ENCODE measurements at regions not wholly inside any gene's neighbourhood (a gene's known extent, or its start where the extent isn't known, plus 50 kb on each side); places are given as distances from the start of the nearest gene placed in this dataset.
"Not testable (repeated sequence)": the region's sequence is repeated elsewhere in the genome, so short reads cannot be mapped to it uniquely, and the experiment has no call there.

GRCh38 chr18:78431606-78432005 is 548.0 kb upstream of the SALL3 start:
- Histone ChIP-seq H3K4me3 (no peak overlapping the region), H3K36me3 (replicated peaks) (no peaks in the 10 kb centered on the region), H3K27me3 (ENCODE audit: low read depth) (no peaks in the 10 kb centered on the region), H3K9me3 (no peaks in the 10 kb centered on the region), H3K4me1 (no peaks in the 10 kb centered on the region)
- in situ Hi-C loops (cut with MboI; ENCODE audit: low sequenced_read_pairs): no loop called here
- no peak for DNase-seq (ENCODE audit: low spot score in 2 of 2)

GRCh38 chr18:78433562-78433961 is 546.1 kb upstream of the SALL3 start:
- Histone ChIP-seq H3K4me3 (no peak overlapping the region), H3K36me3 (replicated peaks) (no peaks in the 10 kb centered on the region), H3K27me3 (ENCODE audit: low read depth) (no peaks in the 10 kb centered on the region), H3K9me3 (no peaks in the 10 kb centered on the region), H3K4me1 (no peaks in the 10 kb centered on the region)
- no peak for DNase-seq (ENCODE audit: low spot score in 2 of 2)
- in situ Hi-C loops (cut with MboI; ENCODE audit: low sequenced_read_pairs): no loop called here

GRCh38 chr18:78436110-78436509 is 543.5 kb upstream of the SALL3 start:
- Histone ChIP-seq H3K27me3 (ENCODE audit: low read depth) (no peaks in the 10 kb centered on the region), H3K4me3 (no peak overlapping the region), H3K36me3 (replicated peaks) (no peaks in the 10 kb centered on the region), H3K4me1 (no peaks in the 10 kb centered on the region), H3K9me3 (no peaks in the 10 kb centered on the region)
- DNase-seq (ENCODE audit: low spot score in 2 of 2): no peak
- in situ Hi-C loops (cut with MboI; ENCODE audit: low sequenced_read_pairs): no loop called here

GRCh38 chr18:78438235-78438634 is 541.4 kb upstream of the SALL3 start:
- H3K36me3 ChIP-seq (replicated peaks); H3K4me1 ChIP-seq; H3K4me3 ChIP-seq; in situ Hi-C loops (cut with MboI; ENCODE audit: low sequenced_read_pairs); DNase-seq (ENCODE audit: low spot score in 2 of 2); H3K9me3 ChIP-seq; H3K27me3 ChIP-seq (ENCODE audit: low read depth): not testable (repeated sequence)

- Histone ChIP-seq H3K36me3 (replicated peaks) (no peaks in the 10 kb centered on the region), H3K4me3 (no peak overlapping the region), H3K4me1 (no peaks in the 10 kb centered on the region), H3K9me3 (no peaks in the 10 kb centered on the region), H3K27me3 (ENCODE audit: low read depth) (no peaks in the 10 kb centered on the region)
- DNase-seq (ENCODE audit: low spot score in 2 of 2): no peak
- in situ Hi-C loops (cut with MboI; ENCODE audit: low sequenced_read_pairs): no loop called here
These were observed 533.7 kb upstream of the SALL3 start for GRCh38 chr18:78445880-78446279.

GRCh38 chr18:78447211-78447610 is 532.4 kb upstream of the SALL3 start:
- H3K4me3 ChIP-seq: no peak overlapping the region
- no peak for DNase-seq (ENCODE audit: low spot score in 2 of 2)
- no peaks in the 10 kb centered on the region for H3K9me3 ChIP-seq
- no peaks in the 10 kb centered on the region for H3K36me3 ChIP-seq (replicated peaks)
- H3K27me3 ChIP-seq (ENCODE audit: low read depth): no peaks in the 10 kb centered on the region; the same call in 1 of the 2 replicates
- in situ Hi-C loops (cut with MboI; ENCODE audit: low sequenced_read_pairs): no loop called here
- H3K4me1 ChIP-seq: no peaks in the 10 kb centered on the region

- Histone ChIP-seq H3K27me3 (ENCODE audit: low read depth) (no peaks in the 10 kb centered on the region; the same call in 1 of the 2 replicates), H3K4me3 (no peak overlapping the region), H3K9me3 (no peaks in the 10 kb centered on the region), H3K36me3 (replicated peaks) (no peaks in the 10 kb centered on the region), H3K4me1 (no peaks in the 10 kb centered on the region)
- in situ Hi-C loops (cut with MboI; ENCODE audit: low sequenced_read_pairs): no loop called here
- DNase-seq (ENCODE audit: low spot score in 2 of 2): peak; percentile 7 to 47
These were observed 531.5 kb upstream of the SALL3 start for GRCh38 chr18:78448106-78448505.

GRCh38 chr18:78448591-78448990 is 531.0 kb upstream of the SALL3 start:
- no peaks in the 10 kb centered on the region; the same call in 1 of the 2 replicates for H3K27me3 ChIP-seq (ENCODE audit: low read depth)
- no peaks in the 10 kb centered on the region for H3K36me3 ChIP-seq (replicated peaks)
- H3K4me1 ChIP-seq: no peaks in the 10 kb centered on the region
- DNase-seq (ENCODE audit: low spot score in 2 of 2): no peak
- in situ Hi-C loops (cut with MboI; ENCODE audit: low sequenced_read_pairs): no loop called here
- no peak overlapping the region for H3K4me3 ChIP-seq
- H3K9me3 ChIP-seq: no peaks in the 10 kb centered on the region

GRCh38 chr18:78454221-78454620 is 525.4 kb upstream of the SALL3 start:
- no peaks in the 10 kb centered on the region for H3K9me3 ChIP-seq
- no peak for DNase-seq (ENCODE audit: low spot score in 2 of 2)
- no peaks in the 10 kb centered on the region; the same call in 1 of the 2 replicates for H3K27me3 ChIP-seq (ENCODE audit: low read depth)
- no peak overlapping the region for H3K4me3 ChIP-seq
- in situ Hi-C loops (cut with MboI; ENCODE audit: low sequenced_read_pairs): no loop called here
- H3K4me1 ChIP-seq: no peaks in the 10 kb centered on the region
- no peaks in the 10 kb centered on the region for H3K36me3 ChIP-seq (replicated peaks)

- Histone ChIP-seq H3K4me1 (no peaks in the 10 kb centered on the region), H3K4me3 (no peak overlapping the region), H3K27me3 (ENCODE audit: low read depth) (no peaks in the 10 kb centered on the region; the same call in 1 of the 2 replicates), H3K9me3 (no peaks in the 10 kb centered on the region), H3K36me3 (replicated peaks) (no peaks in the 10 kb centered on the region)
- in situ Hi-C loops (cut with MboI; ENCODE audit: low sequenced_read_pairs): no loop called here
- no peak for DNase-seq (ENCODE audit: low spot score in 2 of 2)
These were observed 524.2 kb upstream of the SALL3 start for GRCh38 chr18:78455386-78455785.

GRCh38 chr18:78457011-78457410 is 522.6 kb upstream of the SALL3 start:
- DNase-seq (ENCODE audit: low spot score in 2 of 2): no peak
- H3K27me3 ChIP-seq (ENCODE audit: low read depth): no peaks in the 10 kb centered on the region; the same call in 1 of the 2 replicates
- no peaks in the 10 kb centered on the region for H3K9me3 ChIP-seq
- in situ Hi-C loops (cut with MboI; ENCODE audit: low sequenced_read_pairs): no loop called here
- no peaks in the 10 kb centered on the region for H3K4me1 ChIP-seq
- H3K4me3 ChIP-seq: no peak overlapping the region
- no peaks in the 10 kb centered on the region for H3K36me3 ChIP-seq (replicated peaks)

GRCh38 chr18:78457731-78458130 is 521.9 kb upstream of the SALL3 start:
- in situ Hi-C loops (cut with MboI; ENCODE audit: low sequenced_read_pairs): no loop called here
- H3K27me3 ChIP-seq (ENCODE audit: low read depth): no peaks in the 10 kb centered on the region

GRCh38 chr18:78458356-78458755 is 521.3 kb upstream of the SALL3 start:
- H3K9me3 ChIP-seq: no peaks in the 10 kb centered on the region
- H3K4me1 ChIP-seq: no peaks in the 10 kb centered on the region
- no peak overlapping the region for H3K4me3 ChIP-seq
- DNase-seq (ENCODE audit: low spot score in 2 of 2): no peak
- in situ Hi-C loops (cut with MboI; ENCODE audit: low sequenced_read_pairs): no loop called here
- no peaks in the 10 kb centered on the region for H3K36me3 ChIP-seq (replicated peaks)
- H3K27me3 ChIP-seq (ENCODE audit: low read depth): no peaks in the 10 kb centered on the region

More at GRCh38 chr18:78457731-78458130, 521.9 kb upstream of the SALL3 start:
- DNase-seq (ENCODE audit: low spot score in 2 of 2): no peak
- H3K4me1 ChIP-seq: no peaks in the 10 kb centered on the region
- no peaks in the 10 kb centered on the region for H3K9me3 ChIP-seq
- H3K36me3 ChIP-seq (replicated peaks): no peaks in the 10 kb centered on the region
- no peak overlapping the region for H3K4me3 ChIP-seq

- no peak for DNase-seq (ENCODE audit: low spot score in 2 of 2)
- H3K36me3 ChIP-seq (replicated peaks): no peaks in the 10 kb centered on the region
These were observed 520.0 kb upstream of the SALL3 start for GRCh38 chr18:78459668-78460067.

GRCh38 chr18:78460558-78460957 is 519.1 kb upstream of the SALL3 start:
- H3K27me3 ChIP-seq (ENCODE audit: low read depth): no peaks in the 10 kb centered on the region
- no peak for DNase-seq (ENCODE audit: low spot score in 2 of 2)
- H3K36me3 ChIP-seq (replicated peaks): no peaks in the 10 kb centered on the region
- H3K9me3 ChIP-seq: no peaks in the 10 kb centered on the region
- H3K4me3 ChIP-seq: no peak overlapping the region
- in situ Hi-C loops (cut with MboI; ENCODE audit: low sequenced_read_pairs): no loop called here
- H3K4me1 ChIP-seq: no peaks in the 10 kb centered on the region

More at GRCh38 chr18:78459668-78460067, 520.0 kb upstream of the SALL3 start:
- in situ Hi-C loops (cut with MboI; ENCODE audit: low sequenced_read_pairs): no loop called here
- Histone ChIP-seq H3K4me3 (no peak overlapping the region), H3K9me3 (no peaks in the 10 kb centered on the region), H3K4me1 (no peaks in the 10 kb centered on the region), H3K27me3 (ENCODE audit: low read depth) (no peaks in the 10 kb centered on the region)
